ENCODE measurements at regions not wholly inside any gene's neighbourhood (a gene's known extent, or its start where the extent isn't known, plus 50 kb on each side); places are given as distances from the start of the nearest gene placed in this dataset.

DNA sequence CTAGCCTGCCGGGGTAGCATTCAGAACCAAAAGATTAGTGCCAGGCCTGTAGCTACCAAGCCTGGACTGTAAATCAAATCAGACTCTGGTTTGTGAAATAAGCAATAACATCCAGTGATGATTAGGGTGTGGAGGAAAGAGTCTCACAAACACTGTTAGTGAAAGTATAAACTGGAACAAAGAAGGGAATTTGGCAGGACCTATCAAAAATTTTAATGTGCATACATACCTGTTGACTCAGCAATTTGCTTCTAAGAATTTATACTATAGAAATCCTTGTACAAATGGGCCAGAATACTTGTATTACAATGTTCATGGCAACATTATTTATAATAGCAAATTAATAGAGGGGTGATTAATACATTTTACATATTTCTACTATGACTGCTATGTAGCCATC, 109.8 kb upstream of the WARS2 start:
- TF ChIP-seq, protein P1, sequence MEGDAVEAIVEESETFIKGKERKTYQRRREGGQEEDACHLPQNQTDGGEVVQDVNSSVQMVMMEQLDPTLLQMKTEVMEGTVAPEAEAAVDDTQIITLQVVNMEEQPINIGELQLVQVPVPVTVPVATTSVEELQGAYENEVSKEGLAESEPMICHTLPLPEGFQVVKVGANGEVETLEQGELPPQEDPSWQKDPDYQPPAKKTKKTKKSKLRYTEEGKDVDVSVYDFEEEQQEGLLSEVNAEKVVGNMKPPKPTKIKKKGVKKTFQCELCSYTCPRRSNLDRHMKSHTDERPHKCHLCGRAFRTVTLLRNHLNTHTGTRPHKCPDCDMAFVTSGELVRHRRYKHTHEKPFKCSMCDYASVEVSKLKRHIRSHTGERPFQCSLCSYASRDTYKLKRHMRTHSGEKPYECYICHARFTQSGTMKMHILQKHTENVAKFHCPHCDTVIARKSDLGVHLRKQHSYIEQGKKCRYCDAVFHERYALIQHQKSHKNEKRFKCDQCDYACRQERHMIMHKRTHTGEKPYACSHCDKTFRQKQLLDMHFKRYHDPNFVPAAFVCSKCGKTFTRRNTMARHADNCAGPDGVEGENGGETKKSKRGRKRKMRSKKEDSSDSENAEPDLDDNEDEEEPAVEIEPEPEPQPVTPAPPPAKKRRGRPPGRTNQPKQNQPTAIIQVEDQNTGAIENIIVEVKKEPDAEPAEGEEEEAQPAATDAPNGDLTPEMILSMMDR (IDR thresholded peaks at IDR 0.05; ENCODE audit: low read depth, low read length, missing input control): no peak
- no peak for TF ChIP-seq RXRA (IDR thresholded peaks at IDR 0.05)
- TF ChIP-seq, protein P2, sequence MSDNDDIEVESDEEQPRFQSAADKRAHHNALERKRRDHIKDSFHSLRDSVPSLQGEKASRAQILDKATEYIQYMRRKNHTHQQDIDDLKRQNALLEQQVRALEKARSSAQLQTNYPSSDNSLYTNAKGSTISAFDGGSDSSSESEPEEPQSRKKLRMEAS (IDR thresholded peaks at IDR 0.05): no peak
- no peak for TF ChIP-seq TAF1 (conservative IDR thresholded peaks at IDR 0.05)
- no peak for TF ChIP-seq HNF4G (IDR thresholded peaks at IDR 0.05)
- TF ChIP-seq, protein P3, sequence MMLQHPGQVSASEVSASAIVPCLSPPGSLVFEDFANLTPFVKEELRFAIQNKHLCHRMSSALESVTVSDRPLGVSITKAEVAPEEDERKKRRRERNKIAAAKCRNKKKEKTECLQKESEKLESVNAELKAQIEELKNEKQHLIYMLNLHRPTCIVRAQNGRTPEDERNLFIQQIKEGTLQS (IDR thresholded peaks at IDR 0.05): no peak
- TF ChIP-seq, protein P4, sequence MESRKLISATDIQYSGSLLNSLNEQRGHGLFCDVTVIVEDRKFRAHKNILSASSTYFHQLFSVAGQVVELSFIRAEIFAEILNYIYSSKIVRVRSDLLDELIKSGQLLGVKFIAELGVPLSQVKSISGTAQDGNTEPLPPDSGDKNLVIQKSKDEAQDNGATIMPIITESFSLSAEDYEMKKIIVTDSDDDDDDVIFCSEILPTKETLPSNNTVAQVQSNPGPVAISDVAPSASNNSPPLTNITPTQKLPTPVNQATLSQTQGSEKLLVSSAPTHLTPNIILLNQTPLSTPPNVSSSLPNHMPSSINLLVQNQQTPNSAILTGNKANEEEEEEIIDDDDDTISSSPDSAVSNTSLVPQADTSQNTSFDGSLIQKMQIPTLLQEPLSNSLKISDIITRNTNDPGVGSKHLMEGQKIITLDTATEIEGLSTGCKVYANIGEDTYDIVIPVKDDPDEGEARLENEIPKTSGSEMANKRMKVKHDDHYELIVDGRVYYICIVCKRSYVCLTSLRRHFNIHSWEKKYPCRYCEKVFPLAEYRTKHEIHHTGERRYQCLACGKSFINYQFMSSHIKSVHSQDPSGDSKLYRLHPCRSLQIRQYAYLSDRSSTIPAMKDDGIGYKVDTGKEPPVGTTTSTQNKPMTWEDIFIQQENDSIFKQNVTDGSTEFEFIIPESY (IDR thresholded peaks at IDR 0.05): no peak
- no peak for TF ChIP-seq GABPA (IDR thresholded peaks at IDR 0.05 in 1 of 2, conservative IDR thresholded peaks at IDR 0.05 in 1 of 2)
- TF ChIP-seq JUND (IDR thresholded peaks at IDR 0.05): no peak

Data from liver (tissue), 3 donors.